Astrocyte of the cerebellum (primary cell): ENCODE measurements at regions not wholly inside any gene's neighbourhood (a gene's known extent, or its start where the extent isn't known, plus 50 kb on each side); places are given as distances from the start of the nearest gene placed in this dataset.

Experiments
- DNase-seq: peaks from one replicate; pipeline ENCODE4 v3.0.0-alpha.2; 2011; ENCODE audit warnings: low read depth
- H3K4me3 ChIP-seq: 2 replicates; pipeline ENCODE4 v1.5.1; 2011; ENCODE audit warnings: mild to moderate bottlenecking, low read depth, low read length, moderate library complexity
- CTCF ChIP-seq: IDR thresholded peaks from 2 replicates; pipeline ENCODE4 v1.5.1; 2012; ENCODE audit warnings: low read length, low read depth, moderate library complexity, mild to moderate bottlenecking; ENCODE audit errors: missing control alignments
- in situ Hi-C: cut with HindIII; loops from 2 replicates; pipeline ENCODE4 v1.10.0; 2017; ENCODE audit warnings: low sequenced_read_pairs

- no peak overlapping the region for H3K4me3 ChIP-seq
- in situ Hi-C loops = no loop called here
- DNase-seq = no peak
- no peak for TF ChIP-seq CTCF
Observed at GRCh38 chr2:187871506-187871905, 317.3 kb upstream of the TFPI start.

- no peak for TF ChIP-seq CTCF
- in situ Hi-C loops = no loop called here
- no peak for DNase-seq
- H3K4me3 ChIP-seq = no peak overlapping the region
Observed at GRCh38 chr2:187873132-187873531, 318.9 kb upstream of the TFPI start.

GRCh38 chr2:187874786-187875185 is 320.6 kb upstream of the TFPI start:
- DNase-seq = no peak
- H3K4me3 ChIP-seq = no peak overlapping the region
- in situ Hi-C loops = no loop called here
- TF ChIP-seq CTCF = no peak

GRCh38 chr2:187875261-187876141 is 321.3 kb upstream of the TFPI start:
- in situ Hi-C loops = no loop called here
- no peak overlapping the region for H3K4me3 ChIP-seq
- no peak for TF ChIP-seq CTCF
- no peak for DNase-seq

- TF ChIP-seq CTCF = no peak
- in situ Hi-C loops = no loop called here
- DNase-seq = no peak
- H3K4me3 ChIP-seq = no peak overlapping the region
Observed at GRCh38 chr2:187876554-187876953, 322.3 kb upstream of the TFPI start.

- H3K4me3 ChIP-seq = no peak overlapping the region
- no peak for TF ChIP-seq CTCF
- in situ Hi-C loops = no loop called here
- DNase-seq = no peak
Observed at GRCh38 chr2:187877391-187877790, 323.2 kb upstream of the TFPI start.
